SK-N-SH treated with all-trans-retinoic acid at 6 μM for 48 hours (cell line): ENCODE measurements at regions not wholly inside any gene's neighbourhood (a gene's known extent, or its start where the extent isn't known, plus 50 kb on each side); places are given as distances from the start of the nearest gene placed in this dataset.

ENCODE experiments used
- ATAC-seq: fragments of 200-7000 bp; cut with Tn5 transposase; 3 replicates; pipeline ENCODE4 v1.9.1; 2020; ENCODE audit warnings: mild to moderate bottlenecking, moderate library complexity
- BACH2 ChIP-seq: fragments of 250-450 bp; sonication (Bioruptor Pico); IDR thresholded peaks from 2 replicates; pipeline ENCODE4 v1.9.0; 2021; ENCODE audit warnings: mild to moderate bottlenecking, borderline replicate concordance
- CSDC2 ChIP-seq: fragments of 250-450 bp; sonication (Bioruptor Pico); IDR thresholded peaks from 2 replicates; pipeline ENCODE4 v1.5.0; 2020; ENCODE audit warnings: mild to moderate bottlenecking, moderate library complexity
- CSRNP3 ChIP-seq: fragments of 250-450 bp; sonication (Bioruptor Pico); IDR thresholded peaks from 2 replicates; pipeline ENCODE4 v1.5.1; 2021; ENCODE audit warnings: mild to moderate bottlenecking, moderate library complexity
- ESRRG ChIP-seq: fragments of 250-450 bp; sonication (Bioruptor Pico); IDR thresholded peaks from 2 replicates; pipeline ENCODE4 v1.6.1; 2021; ENCODE audit warnings: mild to moderate bottlenecking
- ISL1 ChIP-seq: fragments of 250-450 bp; sonication (Bioruptor Pico); IDR thresholded peaks from 2 replicates; pipeline ENCODE4 v2.1.2; 2022; ENCODE audit warnings: mild to moderate bottlenecking, moderate library complexity
- OSR1 ChIP-seq: fragments of 250-450 bp; sonication (Bioruptor Pico); IDR thresholded peaks from 2 replicates; pipeline ENCODE4 v1.8.0; 2022; ENCODE audit warnings: moderate library complexity, mild to moderate bottlenecking, inconsistent platforms
- PATZ1 ChIP-seq: fragments of 250-450 bp; sonication (Bioruptor Pico); IDR thresholded peaks from 2 replicates; pipeline ENCODE4 v1.8.0; 2020; ENCODE audit warnings: mild to moderate bottlenecking, moderate library complexity, borderline replicate concordance
- POU6F1 ChIP-seq: fragments of 250-450 bp; sonication (Bioruptor Pico); IDR thresholded peaks from 2 replicates; pipeline ENCODE4 v1.8.0; 2021; ENCODE audit warnings: low read depth, mild to moderate bottlenecking, moderate library complexity, borderline replicate concordance
- PPARA ChIP-seq: fragments of 250-450 bp; sonication (Bioruptor Pico); IDR thresholded peaks from 2 replicates; pipeline ENCODE4 v1.5.0; 2020; ENCODE audit warnings: mild to moderate bottlenecking, borderline replicate concordance
- RARB ChIP-seq: fragments of 250-450 bp; sonication (Bioruptor Pico); IDR thresholded peaks from 2 replicates; pipeline ENCODE4 v1.8.0; 2021; ENCODE audit warnings: mild to moderate bottlenecking, moderate library complexity
- TCF4 ChIP-seq: fragments of 250-450 bp; sonication (Bioruptor Pico); IDR thresholded peaks from 2 replicates; pipeline ENCODE4 v1.8.0; 2021; ENCODE audit warnings: mild to moderate bottlenecking, moderate library complexity, borderline replicate concordance
- TOX ChIP-seq: fragments of 250-450 bp; sonication (Bioruptor Pico); IDR thresholded peaks from 2 replicates; pipeline ENCODE4 v1.8.0; 2021; ENCODE audit warnings: mild to moderate bottlenecking, moderate library complexity, borderline replicate concordance
- TSHZ2 ChIP-seq: fragments of 250-450 bp; sonication (Bioruptor Pico); IDR thresholded peaks from 2 replicates; pipeline ENCODE4 v1.5.0; 2020; ENCODE audit warnings: mild to moderate bottlenecking, moderate library complexity
- ZC3H10 ChIP-seq: fragments of 250-450 bp; sonication (Bioruptor Pico); IDR thresholded peaks from 2 replicates; pipeline ENCODE4 v1.5.1; 2021; ENCODE audit warnings: mild to moderate bottlenecking, moderate library complexity
- ZFP3 ChIP-seq: fragments of 250-450 bp; sonication (Bioruptor Pico); IDR thresholded peaks from 2 replicates; pipeline ENCODE4 v1.5.0; 2020; ENCODE audit warnings: mild to moderate bottlenecking, moderate library complexity
- ZFP30 ChIP-seq: fragments of 450-650 bp; formaldehyde crosslinking; IDR thresholded peaks from 2 replicates; pipeline ENCODE4 v1.5.0; 2022; ENCODE audit warnings: mild to moderate bottlenecking, moderate library complexity
- ZNF565 ChIP-seq: fragments of 450-650 bp; formaldehyde crosslinking; conservative IDR thresholded peaks from 2 replicates; pipeline ENCODE4 v1.5.0; 2020; ENCODE audit warnings: low read depth, mild to moderate bottlenecking, moderate library complexity
- ZNF70 ChIP-seq: fragments of 450-650 bp; formaldehyde crosslinking; IDR thresholded peaks from 2 replicates; pipeline ENCODE4 v1.5.0; 2020; ENCODE audit warnings: mild to moderate bottlenecking, moderate library complexity
- ZNF8 ChIP-seq: fragments of 450-650 bp; formaldehyde crosslinking; IDR thresholded peaks from 2 replicates; pipeline ENCODE4 v1.5.0; 2020; ENCODE audit warnings: mild to moderate bottlenecking, moderate library complexity

GRCh38 chr13:44790289-44790688 is 199.0 kb downstream of the NUFIP1 start (continued):
- TF ChIP-seq PATZ1 (CRISPR knock-in tag) (no peak), BACH2 (CRISPR knock-in tag) (no peak), POU6F1 (no peak), ZNF565 (CRISPR knock-in tag) (no peak)

- TF ChIP-seq CSRNP3 (CRISPR knock-in tag), result no peak
- no peak for TF ChIP-seq ZNF565 (CRISPR knock-in tag)
- TF ChIP-seq CSDC2, result no peak
- TF ChIP-seq PATZ1 (CRISPR knock-in tag), result no peak
- no peak for TF ChIP-seq ESRRG
- no peak for TF ChIP-seq ISL1 (CRISPR knock-in tag)
- TF ChIP-seq TOX (CRISPR knock-in tag), result no peak
- TF ChIP-seq ZFP30, result no peak
- no peak for TF ChIP-seq POU6F1
- TF ChIP-seq PPARA, result no peak
- no peak for TF ChIP-seq ZC3H10 (CRISPR knock-in tag)
- TF ChIP-seq TCF4 (CRISPR knock-in tag), result no peak
- no peak for TF ChIP-seq OSR1 (CRISPR knock-in tag)
- no peak for TF ChIP-seq BACH2 (CRISPR knock-in tag)
- TF ChIP-seq ZNF70, result no peak
- no peak for ATAC-seq
Measured at GRCh38 chr13:44787617-44788016, 201.7 kb downstream of the NUFIP1 start.

GRCh38 chr13:44786756-44787155 is 202.5 kb downstream of the NUFIP1 start:
- ATAC-seq, result no peak
- TF ChIP-seq PATZ1 (CRISPR knock-in tag) (no peak), ZNF70 (no peak), ESRRG (no peak), PPARA (no peak), RARB (no peak), TOX (CRISPR knock-in tag) (no peak), ISL1 (CRISPR knock-in tag) (no peak), OSR1 (CRISPR knock-in tag) (no peak), ZNF8 (CRISPR knock-in tag) (no peak), BACH2 (CRISPR knock-in tag) (no peak), TSHZ2 (CRISPR knock-in tag) (no peak), POU6F1 (no peak), CSRNP3 (CRISPR knock-in tag) (no peak), ZFP30 (no peak), ZNF565 (CRISPR knock-in tag) (no peak), ZFP3 (CRISPR knock-in tag) (no peak), TCF4 (CRISPR knock-in tag) (no peak)
